GM12878 (cell line): ENCODE measurements at regions not wholly inside any gene's neighbourhood (a gene's known extent, or its start where the extent isn't known, plus 50 kb on each side); places are given as distances from the start of the nearest gene placed in this dataset.

Experiments
- ATF2 ChIP-seq: IDR thresholded peaks from 2 replicates; pipeline ENCODE4 v1.6.1; 2012; ENCODE audit warnings: low read length, inconsistent platforms
- BCL11A ChIP-seq: IDR thresholded peaks from 2 replicates; pipeline ENCODE4 v1.6.1; 2011; ENCODE audit warnings: low read depth, low read length
- CREM ChIP-seq: IDR thresholded peaks from 2 replicates; pipeline ENCODE4 v1.6.1; 2014; ENCODE audit warnings: antibody characterized with exemption, low read depth
- EZH2 ChIP-seq: IDR thresholded peaks from 2 replicates; pipeline ENCODE4 v1.6.1; 2012; ENCODE audit warnings: low read depth, mild to moderate bottlenecking, control low read depth, inconsistent platforms, low read length, borderline replicate concordance; ENCODE audit not compliant: control insufficient read depth
- IKZF2 ChIP-seq, 2 experiments: fragments of 450-650 bp; IDR thresholded peaks; 2 replicates each; pipeline ENCODE4 v1.6.1; 2017; ENCODE audit warnings: mild to moderate bottlenecking in 2 of 2, moderate library complexity in 2 of 2
- JUNB ChIP-seq: IDR thresholded peaks from 2 replicates; pipeline ENCODE4 v1.6.1; 2016; ENCODE audit warnings: antibody characterized with exemption, mild to moderate bottlenecking
- MEF2B ChIP-seq: fragments of 450-650 bp; IDR thresholded peaks from 2 replicates; pipeline ENCODE4 v1.6.1; 2018; ENCODE audit warnings: mild to moderate bottlenecking, moderate library complexity; ENCODE audit not compliant: partially characterized antibody, poor library complexity, severe bottlenecking
- MTA2 ChIP-seq: fragments of 450-650 bp; IDR thresholded peaks from 2 replicates; pipeline ENCODE4 v1.6.1; 2016; ENCODE audit warnings: low read depth, mild to moderate bottlenecking, moderate library complexity
- MTA3 ChIP-seq: IDR thresholded peaks from 2 replicates; pipeline ENCODE4 v1.6.1; 2012; ENCODE audit warnings: low read length, inconsistent platforms, borderline replicate concordance
- NFIC ChIP-seq: IDR thresholded peaks from 2 replicates; pipeline ENCODE4 v1.6.1; 2012; ENCODE audit warnings: low read depth, mild to moderate bottlenecking, inconsistent platforms, low read length, moderate library complexity
- PAX5 ChIP-seq: IDR thresholded peaks from 2 replicates; pipeline ENCODE4 v1.6.1; 2011; ENCODE audit warnings: low read depth, low read length, borderline replicate concordance
- SPI1 ChIP-seq: IDR thresholded peaks from 2 replicates; pipeline ENCODE4 v1.6.1; 2011; ENCODE audit warnings: low read depth, mild to moderate bottlenecking, low read length, moderate library complexity, borderline replicate concordance; ENCODE audit not compliant: insufficient read depth
- SREBF1 ChIP-seq: IDR thresholded peaks from 2 replicates; pipeline ENCODE4 v1.6.1; 2012; ENCODE audit warnings: mild to moderate bottlenecking, low read length
- TCF12 ChIP-seq: IDR thresholded peaks from 2 replicates; pipeline ENCODE4 v1.6.1; 2011; ENCODE audit warnings: low read depth, mild to moderate bottlenecking, low read length
- ZBTB40 ChIP-seq: fragments of 450-650 bp; IDR thresholded peaks from 2 replicates; pipeline ENCODE4 v1.6.1; 2016; ENCODE audit warnings: mild to moderate bottlenecking, moderate library complexity, borderline replicate concordance

GRCh38 chr9:91131433-91131839 lies 230.3 kb downstream of the AUH start (continued):
- TF ChIP-seq BCL11A: peak; percentile 95
- 0 out of 2 replicates have a peak, but pooled peaks have one; percentile 19 for TF ChIP-seq ATF2
- TF ChIP-seq MTA2: 0 out of 2 replicates have a peak, but pooled peaks have one; percentile 33
- TF ChIP-seq SPI1: no peak
- peak; percentile 13 for TF ChIP-seq MEF2B
- TF ChIP-seq SREBF1: no peak
- peak; percentile 47; the same call in 1 of the 2 replicates for TF ChIP-seq NFIC
- TF ChIP-seq CREM: peak; percentile 36; the same call in 1 of the 2 replicates
- TF ChIP-seq MTA3: no peak
- TF ChIP-seq IKZF2 (IDR thresholded peaks at IDR 0.05): 0 out of 4 replicates have a peak, but pooled peaks of 1 of the 2 experiments have one; percentile 37
- TF ChIP-seq JUNB: peak; percentile 58
- peak; percentile 85 for TF ChIP-seq PAX5
- TF ChIP-seq ZBTB40: no peak
- peak; percentile 79 for TF ChIP-seq TCF12
- TF ChIP-seq EZH2: no peak
